Cardiac muscle cell (in vitro differentiated cells and primary cell): ENCODE measurements at regions not wholly inside any gene's neighbourhood (a gene's known extent, or its start where the extent isn't known, plus 50 kb on each side); places are given as distances from the start of the nearest gene placed in this dataset.

ENCODE experiments used
- DNase-seq, 2 donors: peaks; one replicate each; pipeline versions ENCODE4 v3.0.0 to v3.0.0-alpha.2; 2010 to 2017; ENCODE audit warnings: low read depth in 1 of 2, low spot score in 1 of 2
- H3K27ac ChIP-seq: fragments of 200-600 bp; sonication (generic); 2 replicates; pipeline ENCODE4 v1.5.1; 2016
- H3K27me3 ChIP-seq: fragments of 200-600 bp; sonication (generic); 2 replicates; pipeline ENCODE4 v1.6.0; 2016; ENCODE audit warnings: control low read depth
- H3K36me3 ChIP-seq: fragments of 200-600 bp; sonication (generic); 2 replicates; pipeline ENCODE4 v1.5.1; 2016; ENCODE audit warnings: control low read depth
- H3K4me1 ChIP-seq: fragments of 200-600 bp; sonication (generic); 2 replicates; pipeline ENCODE4 v1.8.1; 2017; ENCODE audit warnings: low read depth, mild to moderate bottlenecking, mixed run types
- H3K4me3 ChIP-seq: fragments of 200-600 bp; sonication (generic); 2 replicates; pipeline ENCODE4 v1.5.1; 2016; ENCODE audit warnings: mild to moderate bottlenecking
- H3K9me3 ChIP-seq: fragments of 200-600 bp; sonication (generic); 2 replicates; pipeline ENCODE4 v1.5.1; 2017; ENCODE audit warnings: low read depth, mild to moderate bottlenecking, control low read depth
- TF ChIP-seq, protein P1 (sequence below): IDR thresholded peaks from 2 replicates; pipeline ENCODE4 v1.5.1; 2012; ENCODE audit warnings: low read depth, mild to moderate bottlenecking, low read length

DNA sequence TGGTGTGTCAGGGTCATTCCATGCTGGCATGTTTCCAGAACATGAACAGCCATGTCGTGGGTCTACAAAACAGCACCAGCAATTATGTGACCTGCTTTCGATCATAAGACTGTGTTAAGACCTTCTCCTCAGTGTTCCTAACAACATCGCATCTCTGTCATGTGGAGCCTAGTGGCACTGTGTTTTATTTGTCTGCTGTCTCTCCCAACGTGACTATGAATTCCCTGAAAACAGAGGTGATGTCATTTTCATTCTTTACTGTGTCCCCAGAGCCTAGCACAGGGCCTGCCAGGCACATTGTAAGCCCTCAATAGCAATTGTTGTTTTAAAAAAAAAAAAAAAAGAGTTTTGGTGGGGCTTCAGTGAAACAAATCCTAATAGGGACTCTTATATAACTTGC lies 94.2 kb upstream of the IL12A start:
- Histone ChIP-seq H3K27me3 (no peaks in the 10 kb centered on the region), H3K4me1 (no peaks in the 10 kb centered on the region), H3K36me3 (peaks cover 39% of the 10 kb centered on the region), H3K9me3 (no peaks in the 10 kb centered on the region), H3K27ac (no peak overlapping the region), H3K4me3 (no peak overlapping the region)
- no peak for DNase-seq
- TF ChIP-seq, protein P1, sequence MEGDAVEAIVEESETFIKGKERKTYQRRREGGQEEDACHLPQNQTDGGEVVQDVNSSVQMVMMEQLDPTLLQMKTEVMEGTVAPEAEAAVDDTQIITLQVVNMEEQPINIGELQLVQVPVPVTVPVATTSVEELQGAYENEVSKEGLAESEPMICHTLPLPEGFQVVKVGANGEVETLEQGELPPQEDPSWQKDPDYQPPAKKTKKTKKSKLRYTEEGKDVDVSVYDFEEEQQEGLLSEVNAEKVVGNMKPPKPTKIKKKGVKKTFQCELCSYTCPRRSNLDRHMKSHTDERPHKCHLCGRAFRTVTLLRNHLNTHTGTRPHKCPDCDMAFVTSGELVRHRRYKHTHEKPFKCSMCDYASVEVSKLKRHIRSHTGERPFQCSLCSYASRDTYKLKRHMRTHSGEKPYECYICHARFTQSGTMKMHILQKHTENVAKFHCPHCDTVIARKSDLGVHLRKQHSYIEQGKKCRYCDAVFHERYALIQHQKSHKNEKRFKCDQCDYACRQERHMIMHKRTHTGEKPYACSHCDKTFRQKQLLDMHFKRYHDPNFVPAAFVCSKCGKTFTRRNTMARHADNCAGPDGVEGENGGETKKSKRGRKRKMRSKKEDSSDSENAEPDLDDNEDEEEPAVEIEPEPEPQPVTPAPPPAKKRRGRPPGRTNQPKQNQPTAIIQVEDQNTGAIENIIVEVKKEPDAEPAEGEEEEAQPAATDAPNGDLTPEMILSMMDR = no peak

DNA sequence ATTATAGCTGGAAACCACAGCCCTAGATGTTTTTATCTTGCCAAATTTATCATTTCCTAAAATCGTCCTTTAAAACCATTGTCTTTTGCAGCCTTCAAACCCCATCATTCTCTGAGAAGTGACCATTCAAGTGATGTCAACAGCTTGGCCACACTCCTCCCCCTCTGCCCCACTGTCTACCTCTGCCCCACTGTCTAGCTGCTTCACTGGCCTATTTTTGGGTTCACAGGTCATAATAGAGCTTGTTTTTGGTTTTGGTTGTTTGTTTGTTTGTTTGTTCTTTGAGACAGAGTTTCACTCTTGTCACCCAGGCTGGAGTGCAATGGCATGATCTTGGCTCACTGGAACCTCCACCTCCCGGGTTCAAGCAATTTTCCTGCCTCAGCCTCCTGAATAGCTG lies 93.2 kb upstream of the IL12A start:
- DNase-seq = no peak
- TF ChIP-seq, protein P1 = no peak
- Histone ChIP-seq H3K4me1 (no peaks in the 10 kb centered on the region), H3K27me3 (no peaks in the 10 kb centered on the region), H3K4me3 (no peak overlapping the region), H3K36me3 (peaks cover 39% of the 10 kb centered on the region), H3K27ac (no peak overlapping the region), H3K9me3 (no peaks in the 10 kb centered on the region)

DNA sequence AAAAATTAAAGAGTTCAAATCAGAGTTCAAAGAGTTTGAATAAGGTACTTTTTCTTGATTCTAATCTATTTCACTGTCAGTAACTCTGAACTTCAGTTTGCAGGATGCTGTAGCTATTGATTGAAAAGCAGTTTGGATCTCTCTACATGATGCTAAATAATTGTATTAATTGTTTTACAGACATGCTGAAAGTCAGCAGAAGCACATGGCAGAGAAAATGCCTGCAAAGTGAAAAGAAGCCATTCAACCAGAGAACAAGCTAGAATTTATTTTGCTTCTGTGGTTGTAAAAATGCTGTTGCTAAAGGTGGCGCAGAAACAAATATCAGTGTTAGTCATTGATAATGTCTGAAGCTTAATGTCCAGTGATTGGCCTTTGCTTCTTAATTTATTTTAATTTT lies 92.1 kb upstream of the IL12A start:
- Histone ChIP-seq H3K4me1 (no peaks in the 10 kb centered on the region), H3K36me3 (peaks cover 38% of the 10 kb centered on the region)
- TF ChIP-seq, protein P1 = no peak

DNA sequence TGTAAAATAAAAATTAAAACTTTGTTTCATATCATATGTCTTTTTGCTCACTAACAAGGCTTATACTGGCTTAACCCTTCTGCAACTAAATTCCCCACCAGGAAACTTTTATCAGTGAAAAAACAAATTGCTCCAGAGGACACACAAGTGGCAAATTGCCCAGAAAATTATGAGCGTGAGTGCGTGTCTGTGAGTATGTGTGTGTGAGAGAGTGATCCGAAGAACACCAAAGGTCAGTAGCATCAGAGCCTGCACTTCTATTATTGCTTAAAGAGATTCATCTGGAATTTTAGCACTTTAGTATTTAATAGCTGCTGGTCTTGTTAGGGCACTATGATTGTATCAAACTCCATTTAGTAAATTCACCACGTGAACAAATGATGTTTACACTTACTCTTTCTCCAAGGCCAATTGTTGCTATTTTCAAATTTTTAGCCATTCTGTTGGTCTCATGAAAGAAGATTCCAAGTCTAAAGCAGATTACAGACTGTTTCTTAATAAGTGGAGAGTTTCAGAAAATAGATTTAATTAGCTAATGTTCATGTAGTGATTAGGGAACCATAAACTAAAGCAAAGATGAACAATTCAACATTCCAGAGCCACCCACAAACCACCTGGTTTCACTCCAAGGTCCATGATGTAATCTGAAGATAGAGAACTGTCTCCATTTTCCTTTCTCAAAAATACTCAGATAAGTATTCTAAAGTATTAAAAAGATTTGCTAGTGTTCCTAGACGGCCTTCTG lies 91.1 kb upstream of the IL12A start:
- no peaks in the 10 kb centered on the region for H3K9me3 ChIP-seq
- H3K4me1 ChIP-seq = no peaks in the 10 kb centered on the region
- no peak overlapping the region for H3K27ac ChIP-seq
- TF ChIP-seq, protein P1 = no peak
- H3K4me3 ChIP-seq = no peak overlapping the region
- H3K27me3 ChIP-seq = no peaks in the 10 kb centered on the region
- DNase-seq = peak in 1 of 2 donors; percentile 89
- peaks cover 31% of the 10 kb centered on the region for H3K36me3 ChIP-seq

More for the DNA sequence above, 92.1 kb upstream of the IL12A start:
- H3K27ac ChIP-seq = no peak overlapping the region
- no peak overlapping the region for H3K4me3 ChIP-seq
- no peaks in the 10 kb centered on the region for H3K27me3 ChIP-seq
- no peaks in the 10 kb centered on the region for H3K9me3 ChIP-seq
- no peak for DNase-seq

DNA sequence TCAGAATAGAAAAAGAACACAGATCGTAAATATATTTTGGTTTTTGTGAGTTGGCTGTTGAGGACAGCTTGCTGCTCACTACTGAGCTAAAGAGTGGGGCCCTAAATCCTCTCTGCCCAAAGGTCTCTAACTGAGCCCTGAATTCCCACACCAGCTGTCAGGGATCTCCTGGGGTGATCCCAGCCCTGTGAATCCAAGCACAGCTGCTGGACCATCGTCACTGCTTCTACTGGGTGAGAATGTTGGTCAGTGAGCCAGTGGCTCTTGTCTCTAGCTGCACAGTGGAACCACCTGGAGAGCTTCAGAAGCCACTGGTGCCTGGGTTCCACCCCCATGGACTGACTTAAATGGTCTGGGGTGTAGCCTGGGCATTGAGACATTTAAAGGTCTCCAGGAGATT lies 90.5 kb upstream of the IL12A start:
- H3K36me3 ChIP-seq = peaks cover 25% of the 10 kb centered on the region
- H3K9me3 ChIP-seq = no peaks in the 10 kb centered on the region
- H3K4me3 ChIP-seq = no peak overlapping the region
- TF ChIP-seq, protein P1 = no peak
- DNase-seq = no peak
- no peak overlapping the region for H3K27ac ChIP-seq
- H3K4me1 ChIP-seq = no peaks in the 10 kb centered on the region
- H3K27me3 ChIP-seq = no peaks in the 10 kb centered on the region
